ENCODE measurements at regions not wholly inside any gene's neighbourhood (a gene's known extent, or its start where the extent isn't known, plus 50 kb on each side); places are given as distances from the start of the nearest gene placed in this dataset.
A peak's percentile ranks its signal among the peaks of the same experiment; 100 is the strongest.

- FAIRE-seq (no peak), DNase-seq (ENCODE audit: insufficient read length, low spot score) (no peak)
- no peak for TF ChIP-seq POLR2A (IDR thresholded peaks at IDR 0.05; ENCODE audit: low read depth, low read length)
Observed at GRCh38 chr2:149679286-149679685, 91.7 kb upstream of the MMADHC start.

GRCh38 chr2:149677416-149677815 lies 89.8 kb upstream of the MMADHC start:
- TF ChIP-seq POLR2A (IDR thresholded peaks at IDR 0.05; ENCODE audit: low read depth, low read length), result no peak
- FAIRE-seq (no peak), DNase-seq (ENCODE audit: insufficient read length, low spot score) (no peak)

DNA sequence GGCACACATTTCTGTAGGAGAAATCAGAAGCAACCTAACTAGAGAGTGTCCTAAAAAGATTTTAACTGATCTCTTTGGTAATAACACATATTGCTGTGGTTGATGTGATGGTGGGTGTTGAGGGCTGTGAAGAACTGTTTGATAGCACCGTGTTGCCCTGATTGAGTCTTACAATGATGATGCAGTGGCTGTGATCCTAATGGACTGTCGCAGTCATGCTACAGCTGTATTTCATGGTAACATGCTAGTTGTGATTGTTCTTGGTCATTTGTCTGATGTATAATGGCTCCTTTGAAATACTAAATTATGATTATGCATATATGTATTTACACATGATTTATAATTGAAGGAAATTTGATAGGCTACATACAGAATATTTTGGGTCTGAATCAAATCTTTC lies 82.5 kb upstream of the MMADHC start:
- no peak for FAIRE-seq
- DNase-seq (ENCODE audit: insufficient read length, low spot score), result no peak
- TF ChIP-seq POLR2A (IDR thresholded peaks at IDR 0.05; ENCODE audit: low read depth, low read length), result no peak

DNA sequence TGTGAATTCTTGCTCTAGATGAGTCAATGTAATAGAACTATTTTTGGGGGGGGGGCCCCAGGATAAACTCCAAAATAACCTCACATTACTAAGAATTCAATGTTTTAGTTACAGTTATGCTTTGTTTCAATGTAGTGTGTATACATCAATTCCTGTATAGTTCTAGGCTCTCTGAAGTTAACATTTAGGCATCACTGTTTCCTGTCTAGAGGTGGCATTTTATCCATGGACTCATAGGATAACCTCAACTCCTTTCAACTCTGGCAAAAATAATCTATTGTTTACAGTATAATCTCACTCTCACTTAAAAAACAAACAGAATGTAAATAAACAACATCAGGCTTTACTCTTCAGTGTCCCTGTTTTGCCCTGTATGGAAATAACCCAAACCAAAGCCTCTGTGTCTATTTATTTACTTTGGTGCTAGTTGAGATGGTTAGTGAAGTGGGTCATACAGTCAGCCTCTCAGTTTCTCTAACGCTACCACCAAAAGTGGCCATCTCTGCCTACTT lies 79.3 kb upstream of the MMADHC start:
- FAIRE-seq (no peak), DNase-seq (ENCODE audit: insufficient read length, low spot score) (no peak)
- no peak for TF ChIP-seq POLR2A (IDR thresholded peaks at IDR 0.05; ENCODE audit: low read depth, low read length)

DNA sequence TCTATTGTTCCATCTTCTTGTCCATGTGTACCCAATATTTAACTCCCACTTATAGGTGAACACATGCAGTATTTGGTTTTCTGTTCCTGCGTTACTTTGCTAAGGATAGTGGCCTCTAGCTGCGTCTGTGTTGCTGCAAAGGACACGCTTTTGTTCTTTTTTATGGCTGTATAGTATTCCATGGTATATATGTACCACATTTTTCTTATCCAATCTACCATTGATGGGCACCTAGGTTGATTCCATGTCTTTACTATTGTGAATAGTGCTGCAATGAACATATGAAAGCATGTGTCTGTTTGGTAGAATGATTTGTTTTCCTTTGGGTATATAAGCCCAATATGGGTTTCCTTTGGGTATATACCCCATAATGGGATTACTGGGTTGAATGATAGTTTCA lies 77.3 kb upstream of the MMADHC start:
- FAIRE-seq (no peak), DNase-seq (ENCODE audit: insufficient read length, low spot score) (no peak)
- TF ChIP-seq POLR2A (IDR thresholded peaks at IDR 0.05; ENCODE audit: low read depth, low read length), result no peak

GRCh38 chr2:149662556-149662955 lies 75.0 kb upstream of the MMADHC start:
- DNase-seq (ENCODE audit: insufficient read length, low spot score), result no peak
- FAIRE-seq, result no peak
- no peak for TF ChIP-seq POLR2A (IDR thresholded peaks at IDR 0.05; ENCODE audit: low read depth, low read length)

DNA sequence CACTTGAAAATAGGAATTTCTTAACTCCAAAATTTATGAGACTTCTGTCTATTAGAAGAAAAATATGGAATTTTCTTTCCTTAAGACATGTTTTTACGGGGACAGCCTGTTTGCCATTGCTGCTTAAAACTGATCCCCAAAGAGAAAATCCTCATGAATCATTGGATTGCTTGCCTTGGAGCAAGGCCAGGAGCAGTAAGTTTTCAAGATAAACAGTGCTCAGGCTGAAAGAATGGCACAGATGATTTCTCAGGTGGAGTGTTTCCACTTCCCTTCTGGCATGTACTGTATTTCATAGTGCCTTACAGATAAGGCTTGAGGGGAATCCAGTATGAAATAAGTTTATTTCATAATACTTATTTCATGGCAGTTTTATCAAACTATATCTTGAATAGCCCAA lies 74.3 kb upstream of the MMADHC start:
- TF ChIP-seq POLR2A (IDR thresholded peaks at IDR 0.05; ENCODE audit: low read depth, low read length), result no peak
- no peak for DNase-seq (ENCODE audit: insufficient read length, low spot score)
- FAIRE-seq, result peak; percentile 97

- FAIRE-seq, result no peak
- no peak for TF ChIP-seq POLR2A (IDR thresholded peaks at IDR 0.05; ENCODE audit: low read depth, low read length)
- DNase-seq (ENCODE audit: insufficient read length, low spot score), result no peak
Observed at GRCh38 chr2:149658553-149658952, 71.0 kb upstream of the MMADHC start.

GRCh38 chr2:149657401-149658040 lies 69.9 kb upstream of the MMADHC start:
- DNase-seq (ENCODE audit: insufficient read length, low spot score) (no peak), FAIRE-seq (no peak)
- no peak for TF ChIP-seq POLR2A (IDR thresholded peaks at IDR 0.05; ENCODE audit: low read depth, low read length)

- no peak for FAIRE-seq
Observed at GRCh38 chr2:149656996-149657395, 69.4 kb upstream of the MMADHC start.

DNA sequence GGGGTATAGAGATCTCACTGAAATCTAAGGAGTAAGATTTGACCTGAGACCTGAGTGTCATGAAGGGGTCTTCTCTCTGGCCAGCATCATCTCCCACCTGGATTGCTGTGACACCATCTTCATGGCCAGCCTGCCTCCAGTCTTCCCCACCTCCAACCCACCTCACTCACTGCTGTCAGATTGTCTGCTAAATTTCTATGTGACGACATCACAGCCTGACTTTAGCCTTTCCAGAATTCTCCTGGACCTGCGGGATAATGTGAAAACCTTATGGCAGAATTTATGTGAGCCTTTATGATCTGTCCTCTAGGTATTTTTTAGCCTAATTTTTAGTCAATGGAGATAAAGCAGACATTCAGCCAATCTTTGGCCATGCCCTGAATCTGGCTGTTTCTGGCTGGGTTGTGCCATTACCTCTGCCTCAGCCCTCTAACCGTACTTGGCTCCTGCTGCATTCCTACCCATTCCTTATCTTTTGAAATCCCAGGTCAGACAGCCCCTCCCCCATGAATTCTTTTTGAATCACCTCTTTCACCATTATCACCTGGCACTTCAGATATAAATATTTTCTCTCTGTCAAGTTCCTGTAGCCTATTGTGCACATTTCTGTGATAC lies 66.4 kb upstream of the MMADHC start:
- FAIRE-seq (no peak), DNase-seq (ENCODE audit: insufficient read length, low spot score) (no peak)
- no peak for TF ChIP-seq POLR2A (IDR thresholded peaks at IDR 0.05; ENCODE audit: low read depth, low read length)

More at GRCh38 chr2:149656996-149657395, 69.4 kb upstream of the MMADHC start:
- no peak for TF ChIP-seq POLR2A (IDR thresholded peaks at IDR 0.05; ENCODE audit: low read depth, low read length)
- DNase-seq (ENCODE audit: insufficient read length, low spot score), result no peak

DNA sequence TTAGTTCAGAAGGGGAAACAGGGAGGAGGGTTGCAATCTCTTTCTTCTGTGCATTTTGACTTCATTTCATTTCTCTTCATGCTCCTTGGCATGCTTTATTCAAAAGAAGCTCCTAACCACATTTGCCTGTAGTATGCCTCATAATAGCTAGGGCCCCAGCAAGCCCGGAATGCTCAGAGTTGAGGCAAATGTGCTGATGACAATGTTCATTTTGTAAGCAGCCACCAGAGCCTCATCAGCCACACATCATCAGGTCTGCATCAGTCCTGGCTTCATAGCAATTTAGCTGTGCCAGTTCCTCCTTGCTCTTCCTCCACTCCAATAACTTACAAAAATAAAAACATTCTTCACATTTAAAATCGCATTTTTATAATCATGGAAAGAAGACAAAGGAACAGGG lies 65.4 kb upstream of the MMADHC start:
- DNase-seq (ENCODE audit: insufficient read length, low spot score) (no peak), FAIRE-seq (no peak)
- TF ChIP-seq POLR2A (IDR thresholded peaks at IDR 0.05; ENCODE audit: low read depth, low read length), result no peak

DNA sequence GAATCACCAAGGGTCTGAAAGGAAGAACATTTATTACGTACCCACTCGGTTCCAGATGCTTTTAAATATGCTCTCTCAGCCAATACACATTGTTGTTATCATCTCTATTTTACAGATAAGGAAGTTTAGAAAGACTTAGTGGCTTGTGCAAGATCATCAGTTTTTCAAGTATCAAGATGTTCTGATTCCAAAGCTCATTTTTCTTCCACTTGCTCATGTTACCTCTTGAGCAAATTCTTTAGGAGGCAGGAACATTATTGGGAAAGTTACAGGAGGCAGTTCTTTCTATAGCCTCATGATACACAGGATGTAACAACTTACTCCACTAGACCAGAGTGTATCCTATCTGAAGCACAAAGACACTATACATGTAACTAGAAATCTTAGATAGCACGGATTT lies 65.0 kb upstream of the MMADHC start:
- TF ChIP-seq POLR2A (IDR thresholded peaks at IDR 0.05; ENCODE audit: low read depth, low read length), result no peak
- DNase-seq (ENCODE audit: insufficient read length, low spot score) (no peak), FAIRE-seq (no peak)

DNA sequence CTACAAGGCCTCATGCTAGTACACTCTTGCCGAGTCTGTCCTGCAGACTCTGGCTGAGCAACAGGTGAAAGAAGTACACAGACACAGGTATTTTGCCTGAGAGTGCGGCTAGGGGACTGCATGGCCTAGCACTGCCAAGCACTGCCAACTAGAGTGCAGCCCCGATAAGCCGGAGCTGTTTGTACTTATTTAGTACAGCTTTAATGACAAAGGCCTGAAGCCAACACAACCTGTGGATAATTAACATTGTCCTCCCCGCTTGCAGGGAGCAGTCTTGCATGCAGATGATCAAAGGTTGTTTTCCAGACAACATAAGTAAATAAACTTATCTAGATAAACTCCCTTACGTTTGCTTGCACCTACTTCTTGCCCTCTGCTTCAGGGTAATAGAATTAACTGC lies 63.7 kb upstream of the MMADHC start:
- DNase-seq (ENCODE audit: insufficient read length, low spot score), result no peak
- no peak for FAIRE-seq
- no peak for TF ChIP-seq POLR2A (IDR thresholded peaks at IDR 0.05; ENCODE audit: low read depth, low read length)

GRCh38 chr2:149650006-149650405 lies 62.4 kb upstream of the MMADHC start:
- FAIRE-seq, result no peak
- no peak for TF ChIP-seq POLR2A (IDR thresholded peaks at IDR 0.05; ENCODE audit: low read depth, low read length)
- no peak for DNase-seq (ENCODE audit: insufficient read length, low spot score)
